CD4-positive, alpha-beta T cell treated with Interferon alpha-2 for 1 hour (primary cell): ENCODE measurements at regions not wholly inside any gene's neighbourhood (a gene's known extent, or its start where the extent isn't known, plus 50 kb on each side); places are given as distances from the start of the nearest gene placed in this dataset.

Experiments
- DNase-seq, 2 donors: peaks; one replicate each; pipeline ENCODE4 v3.0.0-alpha.2; 2020 to 2022

GRCh38 chr9:35540315-35540714 is 50.4 kb downstream of the RUSC2 start:
- no peak for DNase-seq

- no peak for DNase-seq
Measured at GRCh38 chr9:35546853-35547252, 56.9 kb downstream of the RUSC2 start.

GRCh38 chr9:35547889-35548418 is 57.1 kb upstream of the TESK1 start:
- DNase-seq: no peak

- no peak for DNase-seq
Measured at GRCh38 chr9:35548571-35548970, 56.5 kb upstream of the TESK1 start.

GRCh38 chr9:35549441-35549840 is 55.6 kb upstream of the TESK1 start:
- no peak for DNase-seq

- DNase-seq: no peak
Measured at GRCh38 chr9:35552376-35552775, 52.7 kb upstream of the TESK1 start.

- no peak for DNase-seq
Measured at GRCh38 chr9:35552837-35553236, 52.2 kb upstream of the TESK1 start.

- peak; percentile 42 to 49 for DNase-seq
Measured at GRCh38 chr9:35553670-35554543, 51.2 kb upstream of the TESK1 start.

GRCh38 chr9:35555246-35555701 is 49.8 kb upstream of the TESK1 start:
- DNase-seq: no peak
